Fibroblast of gingiva (primary cell): ENCODE measurements at regions not wholly inside any gene's neighbourhood (a gene's known extent, or its start where the extent isn't known, plus 50 kb on each side); places are given as distances from the start of the nearest gene placed in this dataset.

ENCODE experiments used
- DNase-seq: peaks from one replicate; pipeline ENCODE4 v3.0.0-alpha.2; 2011; ENCODE audit warnings: low read depth

DNA sequence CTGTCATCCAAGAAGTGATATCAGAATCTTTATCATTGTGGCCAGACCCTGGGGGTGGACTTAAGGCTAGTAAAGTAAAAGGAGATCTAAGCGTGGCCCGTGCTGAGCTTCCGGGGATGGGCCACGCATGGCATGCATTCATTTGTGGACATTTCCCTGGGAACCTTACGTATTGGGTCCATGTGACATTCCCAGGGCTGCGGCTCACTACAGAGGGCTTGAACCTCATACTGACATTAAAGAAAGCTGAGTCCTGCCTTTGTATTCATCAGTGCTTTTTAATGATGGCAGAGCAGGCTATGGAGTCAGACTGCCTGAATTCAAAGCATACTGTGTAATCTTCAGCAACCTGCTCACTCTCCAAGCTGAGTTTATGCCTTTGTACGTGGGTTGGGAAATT is 152.2 kb upstream of the AFDN start:
- DNase-seq, result no peak

DNA sequence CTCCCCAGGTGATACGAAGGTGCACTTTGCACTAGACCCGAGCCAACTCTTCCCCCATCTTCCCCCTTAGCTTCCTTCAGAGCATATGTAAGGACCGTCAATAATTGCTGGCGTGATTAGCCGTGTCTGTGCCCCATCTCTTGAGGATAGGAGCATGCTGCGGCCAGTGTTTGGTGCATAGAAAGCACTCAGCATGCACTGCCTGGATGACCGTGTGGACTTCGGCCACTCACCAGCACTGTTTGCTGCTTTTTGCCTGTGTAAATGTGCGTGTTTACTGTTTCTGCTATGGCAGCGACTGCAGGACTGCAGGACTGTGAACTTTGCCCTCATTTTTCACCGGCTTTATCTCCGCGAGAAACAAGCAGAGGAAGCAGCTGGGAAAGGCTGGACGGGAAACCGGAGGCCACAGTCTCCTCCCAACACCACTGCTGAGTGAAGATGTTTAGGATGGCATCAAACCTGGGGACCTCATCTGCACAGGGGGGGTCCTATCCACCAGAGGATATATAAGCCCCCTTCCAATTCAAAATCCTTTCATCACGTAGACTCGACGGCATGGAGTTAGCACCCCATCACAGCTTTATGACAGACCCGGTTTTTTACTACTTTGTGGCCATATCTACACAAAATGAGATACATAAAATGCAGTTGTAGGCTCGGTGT is 150.6 kb upstream of the AFDN start:
- DNase-seq, result no peak

DNA sequence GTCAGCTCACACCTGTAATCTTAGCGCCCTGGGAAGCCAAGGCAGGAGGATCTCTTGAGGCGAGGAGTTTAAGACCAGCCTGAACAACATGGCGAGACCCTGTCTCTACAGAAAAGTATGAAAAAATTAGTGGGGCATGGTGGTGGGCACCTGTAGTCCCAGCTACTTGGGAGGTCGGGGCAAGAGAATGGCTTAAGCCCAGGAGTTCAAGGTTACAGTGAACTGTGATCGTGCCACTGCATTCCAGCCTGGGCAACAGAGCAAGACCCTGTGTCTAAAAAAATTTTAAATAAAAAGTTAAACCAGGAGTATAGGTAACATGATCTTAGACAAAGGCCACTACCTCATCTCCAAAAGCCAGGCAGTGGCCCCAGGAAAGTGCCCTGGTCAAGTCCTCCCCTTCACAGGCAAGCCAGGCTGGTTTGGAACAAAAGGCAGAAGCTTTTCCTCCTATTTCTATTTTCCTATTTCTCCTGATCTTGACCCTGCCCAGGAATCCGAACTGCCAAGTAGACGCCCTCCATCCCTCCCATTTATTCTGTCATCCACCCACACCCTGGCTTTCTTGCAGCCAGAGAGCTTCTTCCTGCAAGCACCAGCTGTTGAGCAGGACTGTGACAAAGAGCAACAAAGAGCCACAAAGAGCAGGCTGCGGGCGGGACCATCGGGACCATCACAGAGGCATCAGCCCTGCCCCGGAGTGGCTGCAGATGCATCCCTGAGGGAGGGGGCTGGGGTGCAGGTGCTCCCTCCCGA is 149.9 kb upstream of the AFDN start:
- no peak for DNase-seq

GRCh38 chr6:167677422-167677789 is 149.3 kb upstream of the AFDN start:
- DNase-seq, result no peak

DNA sequence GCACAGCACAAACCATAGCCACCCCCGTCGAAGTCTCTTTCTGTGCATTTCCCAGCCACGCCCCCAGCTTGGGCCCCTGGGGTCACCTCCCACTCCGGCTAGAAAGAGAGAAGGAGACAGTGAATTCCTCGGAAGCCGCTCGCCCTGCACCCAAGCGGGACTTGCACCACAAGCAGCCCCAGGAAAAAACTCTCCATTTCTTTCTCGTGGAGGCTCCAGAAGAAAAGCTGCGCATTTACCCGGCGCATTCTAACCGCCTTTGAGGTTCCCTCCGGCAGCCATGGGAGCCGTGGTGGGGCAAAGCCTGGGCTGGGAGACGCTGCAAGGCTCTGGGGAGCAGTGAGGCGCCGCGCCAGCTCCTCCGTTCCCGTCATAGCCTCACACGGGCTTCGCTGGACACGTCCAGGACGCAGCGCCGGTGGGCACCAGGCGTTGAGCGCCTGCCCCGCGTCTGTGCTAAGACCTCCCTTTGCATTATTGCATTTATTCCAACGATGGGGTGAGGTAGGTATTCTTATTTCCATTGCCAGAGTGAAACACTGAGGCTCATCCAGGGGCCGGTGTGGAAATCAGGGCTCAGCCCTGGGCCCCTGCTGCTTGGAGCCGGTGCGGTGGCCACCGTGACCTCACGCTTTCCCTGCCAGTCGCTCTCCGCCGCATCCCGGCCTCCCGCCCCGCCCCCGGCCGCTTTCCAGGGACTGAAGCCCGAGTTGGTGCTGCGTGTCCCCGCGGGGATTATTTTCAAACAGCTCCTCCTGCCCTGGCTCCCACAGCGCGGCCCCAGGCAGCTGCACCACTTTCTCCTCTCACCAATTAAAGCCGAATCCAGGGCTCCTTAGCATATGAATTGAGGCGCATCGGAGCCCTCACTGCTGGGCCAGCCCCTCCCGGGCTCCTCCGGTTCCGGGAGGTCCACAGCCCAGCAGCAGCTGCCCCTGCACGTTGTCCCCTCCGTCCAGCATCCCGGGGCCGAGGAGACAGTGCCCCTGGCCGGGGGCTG is 148.3 kb upstream of the AFDN start:
- DNase-seq, result no peak

DNA sequence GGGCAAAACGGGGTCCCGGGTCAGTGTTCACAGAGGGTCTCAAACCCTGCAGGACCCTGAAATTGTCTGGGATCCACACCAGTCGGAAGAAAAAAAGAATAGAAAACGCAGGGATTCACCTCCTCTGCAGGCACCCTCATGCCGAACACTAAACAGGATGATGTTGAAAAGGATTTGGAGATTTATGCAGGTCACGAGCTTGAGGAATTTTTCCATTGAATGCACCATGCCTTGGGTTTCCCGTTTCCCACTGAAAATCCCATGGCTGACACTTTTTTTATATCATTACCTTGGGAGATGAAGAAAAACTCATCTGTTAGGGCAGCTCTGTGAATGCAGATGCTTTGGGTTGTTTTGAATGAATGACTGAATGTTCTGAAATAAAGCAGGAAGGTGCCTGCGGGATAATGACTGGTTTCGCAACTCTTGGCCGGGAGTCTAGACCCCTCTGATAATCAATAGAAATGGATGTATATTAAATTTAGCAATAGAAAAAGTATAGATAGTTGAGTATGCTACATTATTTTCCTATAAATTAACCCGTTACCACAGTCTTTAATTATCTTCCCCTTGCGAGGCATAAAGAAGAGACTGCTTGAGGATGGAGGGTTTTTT is 147.5 kb upstream of the AFDN start:
- DNase-seq, result no peak

DNA sequence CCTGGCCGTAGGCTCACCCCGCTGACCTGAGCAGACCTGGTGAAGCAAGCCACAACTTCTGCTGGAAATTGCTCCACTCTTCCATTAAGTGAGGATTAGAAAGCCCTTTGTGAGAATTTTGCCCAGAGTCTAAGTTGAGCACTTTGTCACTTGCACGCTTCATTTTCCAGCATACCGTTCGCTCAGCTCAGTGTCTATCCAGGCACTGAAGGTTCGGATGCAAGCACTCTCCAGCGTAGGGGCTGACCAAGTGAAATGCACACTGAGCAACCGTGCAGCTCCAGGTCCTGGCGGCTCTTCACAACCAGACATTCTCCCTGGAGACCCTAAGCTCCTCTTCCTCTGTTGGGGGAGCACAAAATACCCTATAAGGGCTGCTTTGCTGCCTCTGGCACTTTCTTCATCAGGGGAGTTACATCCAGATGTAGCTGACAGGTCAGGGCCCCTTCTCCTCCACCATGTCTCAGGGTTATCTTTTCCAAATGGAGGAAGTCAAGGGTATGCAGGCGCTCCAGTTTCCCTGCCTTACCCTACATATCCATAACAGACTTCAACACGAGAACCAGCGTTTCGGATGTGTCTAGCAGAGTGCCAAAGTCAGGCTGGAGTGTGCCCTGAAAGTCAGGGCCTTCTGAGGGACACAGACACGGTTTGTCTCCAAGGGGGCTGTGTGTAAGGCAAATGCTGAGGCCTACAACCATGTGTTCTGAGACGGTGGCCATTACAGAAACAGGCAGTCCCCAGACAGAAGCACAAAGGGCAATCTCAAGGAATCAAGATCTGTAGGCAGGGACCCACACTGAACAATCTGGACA is 146.7 kb upstream of the AFDN start:
- no peak for DNase-seq

GRCh38 chr6:167680605-167681149 is 146.0 kb upstream of the AFDN start:
- DNase-seq, result no peak

DNA sequence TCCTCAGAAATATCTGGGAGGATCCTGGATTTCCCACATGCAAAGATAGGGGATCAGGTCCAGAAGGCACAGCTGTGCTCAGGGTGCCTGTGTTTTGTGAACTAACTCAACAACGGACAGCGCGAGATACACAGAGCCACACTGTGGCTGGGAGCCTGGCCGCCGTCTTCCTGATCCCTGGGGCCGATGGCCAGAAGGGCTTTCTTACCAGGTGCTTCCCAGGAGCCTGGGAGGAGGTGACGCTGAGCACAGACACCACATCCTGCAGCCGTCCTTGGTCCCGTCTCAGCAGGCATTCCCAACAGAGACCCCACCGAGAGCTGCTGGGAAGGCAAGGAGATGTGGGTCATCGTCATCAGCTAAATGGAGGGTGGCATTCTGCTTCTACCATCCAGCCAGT is 144.6 kb upstream of the AFDN start:
- DNase-seq, result no peak

DNA sequence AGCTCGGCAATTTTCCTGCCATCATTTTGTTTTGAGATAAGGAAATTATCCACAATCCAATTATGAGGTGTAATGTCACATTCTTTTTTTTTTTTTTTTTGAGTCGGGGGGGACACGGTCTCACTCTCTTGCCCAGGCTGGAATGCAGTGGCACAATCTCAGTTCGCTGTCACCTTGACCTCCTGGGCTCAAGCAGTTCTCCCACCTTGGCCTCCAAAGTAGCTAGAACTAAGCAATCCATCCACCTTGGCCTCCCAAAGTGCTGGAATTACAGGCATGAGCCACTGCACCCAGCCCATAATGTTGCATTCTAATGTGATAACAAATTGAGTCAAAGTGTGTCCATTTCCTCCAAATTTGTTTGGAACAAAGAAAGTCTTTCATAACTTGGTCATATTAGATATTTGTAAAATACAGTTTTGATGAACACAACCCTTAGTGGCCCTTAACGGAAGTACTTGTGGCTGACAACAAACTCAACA is 144.1 kb upstream of the AFDN start:
- DNase-seq, result no peak

GRCh38 chr6:167683028-167683862 is 143.5 kb upstream of the AFDN start:
- DNase-seq, result no peak

DNA sequence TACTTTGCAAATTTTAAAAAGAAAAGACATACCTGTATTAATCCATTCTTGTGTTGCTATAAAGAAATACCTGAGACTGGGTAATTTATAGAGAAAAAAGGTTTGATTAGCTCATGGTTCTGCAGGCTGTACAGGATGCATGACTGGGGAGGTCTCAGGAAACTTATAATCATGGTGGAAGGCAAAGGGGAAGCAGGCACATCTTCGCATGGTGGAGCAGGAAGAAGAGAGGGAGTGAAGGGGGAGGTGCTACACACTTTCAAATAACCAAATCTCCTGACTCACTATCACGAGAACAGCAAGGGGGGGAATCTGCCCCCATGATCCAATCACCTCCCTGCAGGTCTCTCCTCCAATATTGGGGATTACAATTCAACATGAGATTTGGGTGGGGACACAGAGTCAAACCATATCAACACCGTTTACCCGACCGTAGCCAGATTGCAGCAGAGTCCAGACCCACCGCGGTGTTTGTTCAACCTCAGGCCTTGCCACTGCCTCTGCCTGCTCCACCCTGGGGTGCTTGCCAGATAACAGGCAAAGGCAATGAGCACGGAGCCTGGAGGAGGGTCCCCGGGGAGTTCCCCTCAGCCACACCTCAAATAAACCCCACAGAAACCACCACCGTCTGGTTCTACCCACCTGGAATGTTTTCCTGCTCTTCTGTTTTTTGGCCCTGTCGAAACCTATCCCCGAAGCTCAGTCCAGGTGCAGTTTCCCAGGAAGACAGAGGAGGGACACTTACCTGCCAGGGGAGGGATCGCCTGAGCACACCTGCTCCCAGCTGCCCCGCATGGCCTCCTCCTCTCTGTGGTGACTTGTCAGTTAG is 142.2 kb upstream of the AFDN start:
- DNase-seq, result no peak

DNA sequence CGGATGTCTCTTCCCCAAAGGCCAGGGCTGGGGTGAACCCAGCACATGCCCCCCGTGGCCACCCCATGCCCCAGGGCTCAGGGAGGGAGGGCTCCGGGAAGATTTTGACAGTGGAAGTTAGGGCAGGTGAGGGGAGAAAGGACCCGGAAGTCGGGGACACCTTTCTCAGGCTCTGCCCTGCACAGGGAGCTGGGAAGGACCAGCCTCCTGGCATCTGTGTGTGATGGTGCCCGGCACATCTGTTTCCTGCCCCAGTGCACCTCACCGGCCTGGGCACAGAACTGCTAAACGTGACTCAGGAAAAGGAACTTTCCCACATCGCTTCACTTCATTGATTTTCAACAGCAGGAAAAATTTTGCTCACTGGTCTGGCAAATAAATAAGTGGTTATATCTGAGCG is 141.1 kb upstream of the AFDN start:
- no peak for DNase-seq

DNA sequence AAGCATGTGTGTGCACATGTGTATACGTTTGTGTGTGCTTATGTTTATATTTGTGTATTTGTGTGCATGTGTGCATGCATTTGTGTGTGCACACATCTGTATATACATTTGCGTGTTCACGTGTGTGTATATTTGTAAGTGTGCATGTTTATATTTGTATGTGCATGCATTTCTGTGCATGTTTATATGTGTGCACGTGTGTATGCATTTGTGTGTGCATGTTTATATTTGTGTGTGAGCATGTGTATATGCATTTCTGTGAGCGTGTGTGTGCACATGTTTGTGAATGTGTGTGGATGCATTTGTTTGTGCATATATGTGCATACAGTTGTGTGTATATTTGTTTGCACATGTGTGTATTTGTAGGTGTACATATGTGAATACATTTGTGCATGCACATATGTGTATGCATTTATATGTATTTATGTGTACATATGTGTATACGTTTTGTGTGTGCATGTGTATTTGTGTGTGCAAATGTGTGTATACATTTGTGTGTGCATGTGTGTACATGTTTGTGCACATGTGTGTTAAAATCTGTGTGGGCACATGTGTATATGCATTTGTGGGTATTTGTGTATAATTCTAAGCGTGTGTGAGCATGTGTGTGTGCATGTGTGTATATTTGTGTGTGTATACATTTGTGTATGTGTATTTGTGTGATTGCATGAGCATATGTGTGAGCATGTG is 140.4 kb upstream of the AFDN start:
- no peak for DNase-seq

GRCh38 chr6:167687116-167687725 is 139.5 kb upstream of the AFDN start:
- no peak for DNase-seq

GRCh38 chr6:167688123-167688522 is 138.6 kb upstream of the AFDN start:
- no peak for DNase-seq

DNA sequence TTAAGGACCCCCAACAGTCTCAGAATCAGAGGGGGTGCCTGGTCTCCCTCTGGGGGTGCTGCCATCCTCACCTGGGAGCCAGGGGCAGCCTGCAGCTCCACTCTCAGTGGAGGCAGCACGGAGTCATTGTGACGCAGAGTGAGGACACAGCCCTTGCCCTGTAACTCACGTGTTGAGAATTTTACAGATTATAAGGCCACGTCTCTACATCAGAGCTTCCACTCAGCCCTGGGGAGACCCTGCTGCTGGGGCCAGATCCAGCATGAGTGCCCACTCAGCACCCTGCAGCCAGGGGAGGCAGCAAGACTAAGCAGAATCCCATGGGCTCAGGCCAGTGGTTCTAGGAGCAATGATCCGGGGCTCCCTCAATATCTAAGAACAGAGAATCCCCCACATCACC is 137.4 kb upstream of the AFDN start:
- DNase-seq, result no peak

DNA sequence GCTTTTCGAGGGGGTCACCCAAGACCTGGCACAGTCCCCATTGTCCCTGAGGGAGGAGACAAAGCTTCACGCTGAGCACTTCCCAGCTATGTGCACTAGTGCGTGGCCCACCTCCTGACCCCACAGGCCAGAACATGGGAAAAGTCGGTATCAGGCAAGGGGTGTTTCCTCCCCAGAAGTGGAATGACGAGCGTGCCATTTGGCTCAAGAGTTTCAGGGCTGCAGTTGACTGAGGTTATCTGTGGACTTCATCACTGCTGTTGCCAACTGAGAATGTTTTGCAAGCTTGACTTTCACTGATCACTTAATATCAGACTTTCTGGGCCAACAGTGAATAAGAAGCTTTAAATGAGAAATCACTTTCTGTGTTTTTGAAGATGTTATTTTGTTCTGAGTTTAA is 137.0 kb upstream of the AFDN start:
- no peak for DNase-seq
